ENCODE measurements at regions not wholly inside any gene's neighbourhood (a gene's known extent, or its start where the extent isn't known, plus 50 kb on each side); places are given as distances from the start of the nearest gene placed in this dataset.

- no peaks in the 10 kb centered on the region for H3K4me1 Mint-ChIP-seq
- no peak overlapping the region for H3K4me3 Mint-ChIP-seq
- H3K27me3 Mint-ChIP-seq (ENCODE audit: low read depth, poor library complexity), result no peaks in the 10 kb centered on the region
- no peak overlapping the region for H3K27ac Mint-ChIP-seq
- no peaks in the 10 kb centered on the region for H3K36me3 Mint-ChIP-seq (ENCODE audit: low read depth)
- TF ChIP-seq CTCF (IDR thresholded peaks at IDR 0.05), result no peak
- DNase-seq, result no peak
- H3K9me3 Mint-ChIP-seq, result no peaks in the 10 kb centered on the region
Observed at GRCh38 chr4:164508097-164508496, 245.8 kb upstream of the SMIM31 start.

GRCh38 chr4:164508771-164509170, 245.2 kb upstream of the SMIM31 start:
- Mint-ChIP-seq H3K4me3 (no peak overlapping the region), H3K4me1 (no peaks in the 10 kb centered on the region), H3K27ac (no peak overlapping the region), H3K27me3 (ENCODE audit: low read depth, poor library complexity) (no peaks in the 10 kb centered on the region), H3K9me3 (no peaks in the 10 kb centered on the region), H3K36me3 (ENCODE audit: low read depth) (no peaks in the 10 kb centered on the region)
- TF ChIP-seq CTCF (IDR thresholded peaks at IDR 0.05), result no peak
- DNase-seq, result no peak

GRCh38 chr4:164509951-164510350, 244.0 kb upstream of the SMIM31 start:
- no peak overlapping the region for H3K4me3 Mint-ChIP-seq
- no peak for DNase-seq
- H3K9me3 Mint-ChIP-seq, result no peaks in the 10 kb centered on the region
- no peak for TF ChIP-seq CTCF (IDR thresholded peaks at IDR 0.05)
- H3K27ac Mint-ChIP-seq, result no peak overlapping the region
- no peaks in the 10 kb centered on the region for H3K36me3 Mint-ChIP-seq (ENCODE audit: low read depth)
- no peaks in the 10 kb centered on the region for H3K4me1 Mint-ChIP-seq
- H3K27me3 Mint-ChIP-seq (ENCODE audit: low read depth, poor library complexity), result no peaks in the 10 kb centered on the region

GRCh38 chr4:164512124-164512523, 241.8 kb upstream of the SMIM31 start:
- Mint-ChIP-seq H3K36me3 (ENCODE audit: low read depth) (no peaks in the 10 kb centered on the region), H3K27ac (no peak overlapping the region), H3K27me3 (ENCODE audit: low read depth, poor library complexity) (no peaks in the 10 kb centered on the region), H3K4me3 (no peak overlapping the region), H3K9me3 (no peaks in the 10 kb centered on the region), H3K4me1 (no peaks in the 10 kb centered on the region)
- no peak for DNase-seq
- no peak for TF ChIP-seq CTCF (IDR thresholded peaks at IDR 0.05)

- Mint-ChIP-seq H3K27ac (no peak overlapping the region), H3K9me3 (no peaks in the 10 kb centered on the region), H3K4me3 (no peak overlapping the region), H3K36me3 (ENCODE audit: low read depth) (no peaks in the 10 kb centered on the region), H3K27me3 (ENCODE audit: low read depth, poor library complexity) (no peaks in the 10 kb centered on the region), H3K4me1 (no peaks in the 10 kb centered on the region)
- no peak for DNase-seq
- TF ChIP-seq CTCF (IDR thresholded peaks at IDR 0.05), result no peak
Observed at GRCh38 chr4:164514765-164515164, 239.2 kb upstream of the SMIM31 start.

- TF ChIP-seq CTCF (IDR thresholded peaks at IDR 0.05), result no peak
- DNase-seq, result no peak
- no peaks in the 10 kb centered on the region for H3K4me1 Mint-ChIP-seq
- no peaks in the 10 kb centered on the region for H3K27me3 Mint-ChIP-seq (ENCODE audit: low read depth, poor library complexity)
- H3K4me3 Mint-ChIP-seq, result no peak overlapping the region
- no peaks in the 10 kb centered on the region for H3K36me3 Mint-ChIP-seq (ENCODE audit: low read depth)
- H3K9me3 Mint-ChIP-seq, result no peaks in the 10 kb centered on the region
- no peak overlapping the region for H3K27ac Mint-ChIP-seq
Observed at GRCh38 chr4:164524789-164525188, 229.1 kb upstream of the SMIM31 start.

All from nephron progenitor cell (in vitro differentiated cells).